ENCODE measurements at regions not wholly inside any gene's neighbourhood (a gene's known extent, or its start where the extent isn't known, plus 50 kb on each side); places are given as distances from the start of the nearest gene placed in this dataset.

- DNase-seq: no peak
These were observed 670.8 kb upstream of the FANCL start for GRCh38 chr2:58911877-58912276.

DNA sequence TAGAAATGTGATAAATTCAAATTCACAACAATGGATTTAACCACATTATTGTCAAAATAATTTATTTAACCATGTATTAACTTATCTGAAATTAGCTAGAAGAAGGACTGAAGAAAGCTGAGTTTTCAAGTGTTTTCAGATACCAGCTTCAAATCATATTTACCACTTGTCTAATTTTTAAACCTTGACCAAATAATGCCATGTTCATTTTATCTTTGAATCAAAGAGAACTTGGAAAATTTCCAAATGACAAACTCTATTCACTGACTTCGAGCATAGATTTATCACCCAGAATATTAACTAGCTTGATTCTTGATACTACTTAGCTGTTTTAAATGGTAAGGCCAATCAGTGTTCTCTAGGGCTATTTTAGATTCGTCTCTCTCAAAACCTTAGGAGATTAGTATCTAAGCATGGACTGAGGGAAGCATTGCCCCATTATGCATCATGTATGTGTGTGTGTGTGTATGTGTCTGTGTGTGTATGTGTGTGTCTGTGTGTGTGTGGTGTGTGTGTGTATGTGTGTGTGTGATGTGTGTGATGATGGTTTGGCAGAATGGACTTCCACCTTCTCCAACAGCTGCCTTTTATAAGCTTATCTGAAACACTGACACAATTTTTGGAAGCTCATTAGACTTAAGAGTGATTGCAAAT lies 667.5 kb upstream of the FANCL start:
- no peak for DNase-seq

DNA sequence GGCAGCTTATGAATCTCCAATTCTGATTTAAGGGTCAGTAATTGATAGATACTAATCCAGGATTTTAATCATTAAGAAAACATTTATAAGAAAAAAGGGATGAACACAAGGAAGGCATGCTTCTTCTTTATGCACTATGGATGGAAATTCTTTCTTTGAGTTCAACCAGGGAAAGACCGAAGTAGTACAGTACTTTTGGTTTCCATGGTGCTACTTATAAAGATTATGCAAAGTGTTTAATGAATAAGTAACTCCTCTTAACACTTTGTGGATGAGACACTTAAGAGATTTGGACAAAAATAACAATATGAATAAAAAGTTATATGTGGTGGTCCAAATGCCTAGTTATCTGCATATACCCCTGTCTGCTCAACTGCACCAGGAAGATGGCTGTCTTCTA lies 666.5 kb upstream of the FANCL start:
- DNase-seq: no peak

GRCh38 chr2:58906081-58906645 lies 665.0 kb upstream of the FANCL start:
- DNase-seq: no peak

DNA sequence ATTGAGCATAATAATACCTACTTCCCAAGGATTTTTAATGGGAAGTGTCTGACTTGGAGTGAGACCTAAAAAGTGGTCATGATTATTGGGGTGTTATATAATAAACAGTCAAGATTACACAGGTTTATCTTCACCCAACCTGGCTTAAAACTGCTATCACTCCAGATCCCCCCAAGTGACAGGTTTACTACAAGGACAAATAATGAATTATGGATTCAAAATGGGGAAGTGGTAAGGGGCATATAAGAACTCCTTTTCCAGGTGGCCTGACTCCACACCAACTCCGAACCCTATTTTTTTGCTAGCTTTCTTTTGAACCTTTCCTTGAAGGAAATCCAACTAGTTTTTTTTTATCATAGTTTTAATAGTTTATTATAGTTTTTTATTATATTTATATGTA lies 663.0 kb upstream of the FANCL start:
- DNase-seq: no peak

DNA sequence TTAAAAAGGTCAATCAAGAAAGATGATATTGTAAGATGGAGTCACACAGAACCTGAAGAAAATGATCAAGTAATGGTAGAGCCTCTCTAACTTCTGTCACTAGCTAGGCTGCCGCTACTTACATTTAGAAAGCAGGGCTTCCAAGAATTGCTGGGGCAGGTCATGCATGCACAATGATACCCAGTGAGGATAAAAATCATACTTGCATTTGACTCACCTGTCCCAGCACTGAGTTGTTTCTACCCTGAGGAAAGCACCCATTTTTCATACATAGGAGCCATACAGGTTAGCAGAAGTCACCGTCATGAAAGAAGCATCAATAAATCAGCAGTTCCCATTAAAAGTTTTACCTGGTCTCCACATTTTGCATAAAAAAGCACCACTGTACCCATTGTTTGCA lies 662.3 kb upstream of the FANCL start:
- DNase-seq: no peak

GRCh38 chr2:58900246-58901027 lies 659.3 kb upstream of the FANCL start:
- DNase-seq: no peak

GRCh38 chr2:58899692-58900091 lies 658.6 kb upstream of the FANCL start:
- no peak for DNase-seq

GRCh38 chr2:58896638-58897037 lies 655.5 kb upstream of the FANCL start:
- DNase-seq: no peak

- DNase-seq: no peak
These were observed 654.7 kb upstream of the FANCL start for GRCh38 chr2:58895857-58896256.

DNA sequence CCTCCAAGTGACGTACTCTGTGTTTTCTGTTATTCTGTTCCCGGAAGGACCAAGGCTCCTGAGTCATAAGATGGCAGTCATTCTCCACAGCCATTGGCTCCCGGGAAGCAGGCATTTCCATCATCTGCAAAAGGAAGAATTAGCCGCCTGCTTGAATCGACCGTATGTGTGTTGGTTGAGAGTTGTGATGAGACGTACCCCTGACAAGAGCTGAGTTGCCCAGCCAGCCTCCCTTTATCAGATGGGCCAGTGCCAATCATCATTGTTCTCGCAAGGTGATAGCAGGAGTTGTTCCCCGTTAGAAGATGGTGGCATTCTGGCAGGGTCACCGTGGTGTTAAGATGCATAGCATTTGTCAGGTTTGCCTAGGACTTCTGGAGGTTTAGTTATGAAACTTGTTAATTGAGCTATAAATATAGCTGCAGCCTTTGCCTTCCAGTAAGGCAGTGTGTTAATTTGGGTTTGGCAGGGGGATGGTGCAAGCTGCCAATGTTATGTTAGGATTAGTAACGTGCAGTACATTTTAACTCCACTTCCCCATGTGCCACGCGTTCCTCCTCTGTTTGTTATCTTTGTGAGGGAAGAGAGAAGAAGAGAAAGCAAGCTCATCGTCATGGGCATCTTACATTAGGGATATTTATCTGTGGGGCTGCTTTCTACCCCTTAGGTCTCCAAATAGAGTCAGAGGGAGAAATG lies 652.7 kb upstream of the FANCL start:
- DNase-seq: no peak

DNA sequence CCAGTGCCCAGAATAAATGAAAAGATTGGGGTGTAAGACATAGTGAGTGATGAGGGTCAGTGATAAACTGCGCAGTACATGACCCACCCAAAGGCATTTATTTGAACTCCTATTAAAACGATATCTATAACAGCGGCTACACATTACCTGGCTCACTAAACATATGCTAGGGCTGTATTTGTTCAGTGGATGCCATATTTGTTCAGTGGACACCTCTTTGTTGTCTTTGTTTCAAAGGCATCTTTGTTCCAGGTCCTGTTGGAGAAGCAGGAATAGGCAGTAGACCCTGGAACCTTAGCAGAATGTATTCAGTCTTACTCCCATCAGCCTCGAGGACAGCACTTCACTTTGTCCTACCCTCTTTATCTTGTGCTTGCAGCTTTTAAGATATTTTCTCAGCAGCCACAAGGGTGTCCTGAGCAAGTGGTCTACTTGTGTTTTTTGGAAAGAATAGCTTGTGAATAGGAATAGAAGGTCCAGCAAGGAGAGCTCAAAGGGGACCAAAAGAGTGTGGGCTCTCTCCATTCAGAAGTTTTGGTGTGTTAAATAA lies 650.8 kb upstream of the FANCL start:
- DNase-seq: no peak

DNA sequence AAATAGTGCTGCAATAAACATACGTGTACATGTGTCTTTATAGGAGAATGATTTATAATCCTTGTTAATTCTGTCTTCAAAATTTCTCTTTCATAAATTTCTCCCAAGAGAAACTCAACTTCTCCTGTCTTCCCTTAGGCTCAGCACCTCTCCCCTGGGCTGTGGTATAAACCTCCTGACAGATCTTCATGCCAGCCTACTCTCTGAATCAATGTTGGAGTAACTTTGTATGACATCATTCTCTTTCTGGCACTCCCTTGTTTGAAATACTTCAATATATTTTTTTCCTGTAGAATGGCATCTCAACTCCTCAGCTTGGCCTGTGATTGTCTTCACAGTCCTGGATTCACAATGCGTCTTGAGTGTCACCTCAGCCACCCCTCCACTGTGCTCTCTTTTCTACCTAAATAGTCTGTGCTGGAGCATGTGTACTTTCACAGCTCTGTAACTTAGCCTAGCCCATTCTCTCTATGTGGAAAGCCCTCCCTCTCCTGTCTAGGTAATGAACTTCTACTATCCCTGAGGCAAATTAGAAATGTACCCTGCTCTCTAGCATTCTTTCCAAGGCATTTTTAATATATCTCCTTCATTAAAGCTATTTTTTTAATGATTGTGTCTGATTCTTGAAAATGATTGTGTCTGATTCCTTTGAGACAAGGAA lies 649.9 kb upstream of the FANCL start:
- DNase-seq: no peak

- DNase-seq: no peak
These were observed 644.9 kb upstream of the FANCL start for GRCh38 chr2:58886009-58886408.

- no peak for DNase-seq
These were observed 638.7 kb upstream of the FANCL start for GRCh38 chr2:58879834-58880233.

DNA sequence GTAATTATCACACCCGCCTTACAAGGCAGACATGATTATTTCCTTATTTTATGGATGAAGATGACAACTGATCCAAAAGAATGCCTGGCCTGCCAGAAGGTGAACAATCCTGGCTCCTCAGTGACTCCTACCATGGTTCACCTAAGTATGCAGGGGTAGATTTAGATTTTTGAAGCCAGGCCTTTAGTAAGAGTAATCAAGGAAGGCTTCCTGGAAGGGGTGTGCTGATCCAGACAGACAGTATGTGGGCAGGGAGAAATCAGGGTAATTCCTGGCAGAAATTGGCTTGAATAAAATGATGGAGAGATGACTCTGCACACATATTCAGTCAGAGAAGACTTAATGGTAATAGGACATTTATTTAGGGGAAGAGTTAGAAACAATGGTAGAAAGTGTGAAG lies 637.7 kb upstream of the FANCL start:
- no peak for DNase-seq

- no peak for DNase-seq
These were observed 635.0 kb upstream of the FANCL start for GRCh38 chr2:58876126-58876525.

- DNase-seq: no peak
These were observed 634.3 kb upstream of the FANCL start for GRCh38 chr2:58875436-58875835.

DNA sequence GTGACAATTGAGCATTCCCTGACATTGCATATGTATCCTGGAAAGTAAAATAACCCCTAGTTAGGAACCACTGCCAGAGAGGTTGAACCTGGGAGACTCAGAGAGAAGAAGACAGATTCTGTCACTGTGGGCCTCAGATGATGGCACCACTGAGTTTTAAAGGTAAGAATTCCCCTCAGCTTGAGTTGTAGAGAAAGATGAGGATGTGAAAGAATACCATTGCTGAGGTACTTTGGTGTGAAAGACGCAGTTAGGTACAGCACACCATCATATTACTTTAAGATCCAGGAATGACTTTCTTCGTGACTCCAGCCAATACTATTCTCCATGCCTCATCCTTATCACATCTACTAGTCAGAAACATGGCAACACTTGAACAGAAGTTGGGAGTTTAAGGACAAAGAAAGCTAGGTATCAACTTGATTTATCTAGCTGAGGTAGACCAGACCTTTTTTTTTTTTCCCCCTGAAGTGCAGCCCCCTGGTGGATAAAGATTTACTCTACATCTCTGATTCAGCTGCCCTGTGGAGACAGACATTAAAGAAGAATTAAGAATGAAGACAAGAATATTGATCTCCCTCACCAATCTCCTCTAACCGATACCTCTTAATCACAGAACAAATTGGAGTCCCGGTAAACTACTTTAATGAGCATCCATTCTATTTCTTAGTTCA lies 630.5 kb upstream of the FANCL start:
- no peak for DNase-seq

- no peak for DNase-seq
These were observed 629.6 kb upstream of the FANCL start for GRCh38 chr2:58870704-58871103.

- no peak for DNase-seq
These were observed 625.8 kb upstream of the FANCL start for GRCh38 chr2:58866946-58867345.

GRCh38 chr2:58866527-58866926 lies 625.4 kb upstream of the FANCL start:
- no peak for DNase-seq
